SK-N-MC (cell line): ENCODE measurements at regions not wholly inside any gene's neighbourhood (a gene's known extent, or its start where the extent isn't known, plus 50 kb on each side); places are given as distances from the start of the nearest gene placed in this dataset.

Experiments used
- DNase-seq: peaks from one replicate; pipeline ENCODE4 v3.0.0-alpha.2; 2011; ENCODE audit warnings: low read depth, low spot score
- H3K27ac ChIP-seq: fragments of 200-600 bp; sonication (generic); 2 replicates; pipeline ENCODE4 v1.5.1; 2016; ENCODE audit warnings: mixed run types
- H3K36me3 ChIP-seq: fragments of 200-600 bp; sonication (generic); 2 replicates; pipeline ENCODE4 v1.6.1; 2017; ENCODE audit warnings: antibody characterized with exemption, low read length, mixed read lengths; ENCODE audit not compliant: insufficient read depth
- H3K4me3 ChIP-seq: fragments of 200-600 bp; sonication (generic); 2 replicates; pipeline ENCODE4 v1.5.1; 2016
- H3K9ac ChIP-seq: fragments of 200-600 bp; sonication (generic); 2 replicates; pipeline ENCODE4 v1.8.0; 2017; ENCODE audit warnings: mixed run types, mixed read lengths; ENCODE audit not compliant: insufficient read length
- H3K9me3 ChIP-seq: fragments of 200-600 bp; sonication (generic); 2 replicates; pipeline ENCODE4 v1.6.1; 2017; ENCODE audit warnings: low read depth, mild to moderate bottlenecking, antibody characterized with exemption, low read length, moderate library complexity, mixed read lengths
- EZH2 ChIP-seq: fragments of 200-600 bp; sonication (generic); IDR thresholded peaks from one replicate; pipeline ENCODE4 v1.6.1; 2017; ENCODE audit warnings: antibody characterized with exemption
- FOXP2 ChIP-seq: optimal IDR thresholded peaks from 2 replicates; pipeline ENCODE3; 2011; ENCODE audit warnings: mild to moderate bottlenecking, moderate library complexity; ENCODE audit not compliant: insufficient read depth; ENCODE audit errors: extremely low read length, control extremely low read depth
- POLR2AphosphoS5 ChIP-seq: IDR thresholded peaks from 2 replicates; pipeline ENCODE4 v1.6.1; 2012; ENCODE audit warnings: mild to moderate bottlenecking, low read depth, low read length, borderline replicate concordance

DNA sequence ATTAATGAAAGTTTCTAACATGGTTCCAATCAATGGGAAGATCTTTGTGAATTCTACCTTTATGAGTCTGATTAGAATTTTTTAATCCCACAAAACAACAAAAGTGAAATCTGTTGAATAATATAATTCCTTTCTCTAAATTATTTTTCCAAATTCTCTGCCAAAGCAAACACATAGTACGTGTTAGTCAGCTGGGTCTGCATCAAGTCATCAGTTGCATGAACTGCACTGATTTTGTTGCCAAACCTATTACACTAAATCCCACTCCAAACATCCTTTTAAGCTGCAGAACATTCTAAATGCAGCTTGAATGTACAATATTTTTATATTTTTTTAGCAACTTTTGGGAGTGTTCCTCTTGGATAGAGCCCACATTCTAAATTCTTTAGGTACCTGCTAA, 199.0 kb upstream of the HSF2 start:
- Histone ChIP-seq H3K9ac (no peak overlapping the region), H3K4me3 (no peak overlapping the region), H3K27ac (no peak overlapping the region), H3K9me3 (no peaks in the 10 kb centered on the region), H3K36me3 (no peaks in the 10 kb centered on the region)
- no peak for DNase-seq
- no peak for TF ChIP-seq FOXP2

DNA sequence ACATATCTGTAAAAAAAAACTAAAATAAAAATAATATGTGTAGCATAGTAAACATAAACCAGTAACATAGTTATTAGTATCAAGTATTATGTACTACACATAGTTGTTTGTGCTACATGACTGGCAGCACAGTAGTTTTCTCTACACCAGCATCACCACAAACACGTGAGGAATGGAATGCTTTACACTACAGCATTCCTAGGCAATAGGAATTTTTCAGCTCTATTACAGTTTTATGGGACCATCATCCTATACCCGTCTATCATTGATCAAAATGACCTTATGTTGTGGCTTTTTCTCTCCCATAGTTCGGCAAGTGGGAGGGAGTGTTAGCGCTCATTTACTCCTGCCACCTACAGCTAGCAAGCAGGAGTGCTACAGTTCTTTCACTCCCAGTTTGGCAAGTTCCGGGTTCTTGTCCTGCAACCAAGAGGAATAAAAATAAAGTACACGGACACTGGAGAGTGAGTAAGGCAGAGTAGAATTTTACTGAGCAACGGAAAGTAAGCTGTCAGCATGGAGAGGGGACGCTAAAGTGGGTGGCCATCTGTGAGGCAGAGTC, 196.8 kb upstream of the HSF2 start:
- DNase-seq = no peak
- H3K9me3 ChIP-seq = no peaks in the 10 kb centered on the region
- TF ChIP-seq POLR2AphosphoS5 = no peak
- no peak for TF ChIP-seq EZH2
- TF ChIP-seq FOXP2 = no peak
- H3K27ac ChIP-seq = no peak overlapping the region
- no peak overlapping the region for H3K9ac ChIP-seq
- H3K36me3 ChIP-seq = no peaks in the 10 kb centered on the region
- H3K4me3 ChIP-seq = no peak overlapping the region

DNA sequence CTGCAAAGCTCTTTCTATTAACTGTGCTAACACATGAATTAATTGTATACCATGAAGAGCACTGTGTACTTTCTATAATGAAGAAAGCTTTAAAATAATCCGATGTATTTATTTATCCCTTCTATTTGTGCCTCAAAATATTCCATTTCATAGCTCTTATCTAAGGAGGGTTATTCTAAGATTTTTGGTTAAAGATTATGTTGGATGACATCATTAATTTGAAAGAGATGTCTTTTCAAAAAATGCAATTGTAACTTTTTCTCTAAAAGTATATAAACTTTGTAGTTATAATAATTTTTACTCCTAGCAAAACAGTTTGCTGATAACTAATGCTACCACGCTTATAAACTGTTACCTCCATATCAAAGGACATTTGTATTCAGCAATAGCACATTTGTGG, 192.4 kb upstream of the HSF2 start:
- H3K4me3 ChIP-seq = no peak overlapping the region
- H3K9ac ChIP-seq = no peak overlapping the region
- DNase-seq = no peak
- no peak overlapping the region for H3K27ac ChIP-seq
- H3K36me3 ChIP-seq = no peaks in the 10 kb centered on the region
- no peaks in the 10 kb centered on the region for H3K9me3 ChIP-seq
- TF ChIP-seq EZH2 (no peak), FOXP2 (no peak), POLR2AphosphoS5 (no peak)

DNA sequence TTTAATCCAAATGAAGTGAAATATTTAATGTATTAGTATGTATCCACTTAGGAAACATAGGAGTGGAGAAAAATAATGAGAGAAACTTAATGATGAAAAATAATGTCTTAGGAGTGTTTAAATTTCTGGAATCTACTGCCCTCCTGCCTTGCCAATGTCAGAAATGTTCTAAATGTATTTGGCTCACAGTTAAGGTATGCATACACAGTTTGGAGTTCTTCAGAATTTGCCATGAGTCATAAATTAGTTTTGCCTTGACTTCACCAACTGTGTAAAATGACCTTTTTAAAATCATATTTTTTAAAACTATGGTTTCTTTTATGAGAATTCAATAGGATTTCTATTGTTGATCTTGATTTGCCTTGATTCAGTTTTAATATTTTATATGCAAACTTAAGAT, 191.7 kb upstream of the HSF2 start:
- H3K9ac ChIP-seq = no peak overlapping the region
- H3K27ac ChIP-seq = no peak overlapping the region
- no peaks in the 10 kb centered on the region for H3K36me3 ChIP-seq
- H3K9me3 ChIP-seq = no peaks in the 10 kb centered on the region
- no peak for TF ChIP-seq EZH2
- no peak for TF ChIP-seq POLR2AphosphoS5
- TF ChIP-seq FOXP2 = no peak
- no peak overlapping the region for H3K4me3 ChIP-seq
- DNase-seq = no peak

DNA sequence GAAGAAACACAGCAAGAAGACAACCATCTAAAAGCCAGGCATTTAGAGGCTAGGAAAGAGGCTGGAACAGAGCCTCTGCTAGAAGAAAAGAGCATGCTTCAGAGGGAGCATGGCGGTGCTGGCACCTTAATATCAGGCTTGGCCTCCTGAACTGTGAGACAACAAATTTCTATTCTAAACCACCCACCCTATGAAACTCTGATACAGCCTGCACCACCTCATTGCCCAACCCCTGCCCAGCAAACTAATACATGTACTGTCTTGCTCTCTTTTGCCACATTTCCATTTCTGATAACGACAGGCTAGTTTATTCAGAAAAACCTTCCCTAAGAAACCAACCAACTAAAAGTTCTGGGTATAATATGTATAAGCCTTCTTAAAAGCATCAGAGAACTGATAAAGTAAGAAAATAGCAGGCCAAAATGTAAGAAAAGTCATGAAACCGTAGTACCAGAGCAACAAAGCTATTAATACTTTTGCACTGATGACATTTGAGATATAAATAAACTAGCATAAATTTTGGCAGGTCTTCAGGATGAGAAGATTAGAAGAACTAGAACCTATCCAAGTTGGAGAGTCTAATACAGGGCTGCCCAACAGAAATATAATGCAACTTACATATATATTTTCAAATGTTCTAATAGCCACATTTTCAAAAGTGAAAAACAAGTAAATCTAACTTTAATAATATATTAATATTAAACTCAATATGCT, 184.7 kb upstream of the HSF2 start:
- TF ChIP-seq POLR2AphosphoS5 (no peak), FOXP2 (no peak), EZH2 (no peak)
- H3K9me3 ChIP-seq = no peaks in the 10 kb centered on the region
- no peak overlapping the region for H3K9ac ChIP-seq
- DNase-seq = no peak
- no peak overlapping the region for H3K4me3 ChIP-seq
- no peaks in the 10 kb centered on the region for H3K36me3 ChIP-seq
- no peak overlapping the region for H3K27ac ChIP-seq

DNA sequence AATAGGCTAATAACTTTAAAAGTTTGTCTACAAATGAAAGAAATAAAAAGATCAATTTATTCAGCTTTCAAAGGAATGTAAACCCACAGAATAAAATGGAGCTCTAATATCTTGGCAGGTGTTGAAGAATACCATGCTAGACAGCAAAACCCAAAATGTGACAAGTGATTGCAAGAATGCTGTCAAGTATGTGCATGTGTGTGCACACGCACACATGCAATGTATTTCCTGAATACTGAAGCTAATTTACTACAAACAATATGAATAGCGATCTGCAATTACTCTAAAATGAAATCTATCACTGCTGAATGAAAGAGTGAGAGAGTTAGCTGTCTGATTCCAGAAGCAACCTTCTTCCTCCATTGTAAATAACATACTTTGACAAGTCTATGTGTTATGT, 179.2 kb upstream of the HSF2 start:
- no peak overlapping the region for H3K9ac ChIP-seq
- DNase-seq = no peak
- H3K27ac ChIP-seq = no peak overlapping the region
- H3K9me3 ChIP-seq = no peaks in the 10 kb centered on the region
- H3K4me3 ChIP-seq = no peak overlapping the region
- no peaks in the 10 kb centered on the region for H3K36me3 ChIP-seq
- TF ChIP-seq FOXP2 (no peak), POLR2AphosphoS5 (no peak), EZH2 (no peak)

DNA sequence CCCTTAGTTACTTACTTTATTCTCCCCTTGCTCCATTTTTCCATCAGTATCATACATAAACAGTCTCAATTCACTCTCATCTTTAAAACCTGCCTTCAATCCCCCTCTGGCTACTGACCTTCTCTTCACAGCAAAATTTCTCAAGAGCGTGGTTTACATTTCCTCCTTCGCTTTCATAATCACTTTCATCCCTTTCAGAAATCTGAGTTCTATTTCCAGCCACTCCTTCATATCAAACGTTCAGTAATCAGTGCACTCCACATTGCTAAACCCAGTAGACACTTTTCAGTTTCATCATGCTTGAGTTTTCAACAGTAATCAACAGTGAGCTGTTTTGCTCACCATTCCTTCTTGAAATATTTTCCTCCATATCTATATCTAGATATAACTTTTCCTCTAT, 176.7 kb upstream of the HSF2 start:
- Histone ChIP-seq H3K36me3 (no peaks in the 10 kb centered on the region), H3K27ac (no peak overlapping the region), H3K4me3 (0 out of 2 replicates have a peak overlapping the region, but pooled peaks have one; percentile 6), H3K9me3 (no peaks in the 10 kb centered on the region), H3K9ac (no peak overlapping the region)
- no peak for TF ChIP-seq FOXP2
- TF ChIP-seq POLR2AphosphoS5 = no peak
- no peak for TF ChIP-seq EZH2
- DNase-seq = peak; percentile 50

DNA sequence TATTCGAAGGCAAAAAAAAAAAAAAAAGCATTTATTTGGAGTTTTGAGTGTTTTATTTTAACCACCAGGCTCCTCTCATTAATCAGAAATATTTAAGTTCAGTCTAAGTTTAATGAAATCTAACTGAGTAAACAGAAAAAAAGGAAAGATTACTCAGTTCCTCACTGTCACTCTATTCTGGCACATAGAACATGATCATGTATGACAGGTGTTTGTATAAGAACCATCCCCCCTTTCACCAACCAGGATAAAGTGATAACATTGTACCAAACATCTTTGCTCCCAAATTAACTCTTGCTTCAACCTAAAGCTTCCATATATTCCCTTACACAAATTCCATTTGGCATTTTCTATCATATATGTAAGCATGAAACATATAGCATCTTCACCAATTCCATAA, 176.2 kb upstream of the HSF2 start:
- Histone ChIP-seq H3K4me3 (no peak overlapping the region), H3K9ac (no peak overlapping the region), H3K36me3 (no peaks in the 10 kb centered on the region), H3K9me3 (no peaks in the 10 kb centered on the region), H3K27ac (no peak overlapping the region)
- no peak for TF ChIP-seq POLR2AphosphoS5
- no peak for TF ChIP-seq FOXP2
- TF ChIP-seq EZH2 = no peak
- no peak for DNase-seq

DNA sequence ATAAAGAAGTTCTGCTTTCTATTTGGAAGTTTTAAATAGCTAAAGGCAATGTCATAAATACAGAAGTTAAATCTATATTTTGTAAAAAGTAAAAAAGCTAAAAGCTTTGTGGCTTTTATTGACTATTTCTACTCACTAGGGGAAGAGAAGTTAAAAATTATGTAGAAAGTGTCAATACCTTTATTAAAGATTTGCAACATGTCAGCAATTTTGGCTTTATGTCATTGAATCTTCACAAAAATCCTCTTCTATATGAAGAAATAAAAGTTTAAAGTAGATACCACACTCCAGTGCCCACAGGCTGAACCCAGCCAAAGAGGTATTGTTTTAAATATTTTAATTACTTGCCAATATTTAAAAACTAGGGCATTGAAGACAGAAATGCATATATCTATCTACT, 160.6 kb upstream of the HSF2 start:
- Histone ChIP-seq H3K9ac (no peak overlapping the region), H3K36me3 (no peaks in the 10 kb centered on the region), H3K27ac (no peak overlapping the region), H3K4me3 (no peak overlapping the region), H3K9me3 (no peaks in the 10 kb centered on the region)
- DNase-seq = no peak
- TF ChIP-seq FOXP2 (no peak), POLR2AphosphoS5 (no peak), EZH2 (no peak)
